Esophagus muscularis mucosa (tissue), 4 donors: ENCODE measurements at regions not wholly inside any gene's neighbourhood (a gene's known extent, or its start where the extent isn't known, plus 50 kb on each side); places are given as distances from the start of the nearest gene placed in this dataset.

Experiments
- DNase-seq: peaks from one replicate; pipeline ENCODE4 v3.0.0-alpha.2; 2017; ENCODE audit errors: extremely low spot score
- H3K27ac ChIP-seq, 4 donors: fragments of 200-600 bp; sonication (generic); replicated peaks in 1 of 4; 1 replicate in 3 of 4; 2 replicates in 1 of 4; pipeline ENCODE4 v1.5.1; 2016 to 2019; ENCODE audit warnings: mild to moderate bottlenecking in 1 of 4
- H3K27me3 ChIP-seq, 4 donors: fragments of 200-600 bp; sonication (generic); one replicate each; pipeline versions ENCODE4 v1.5.1 to v1.6.0; 2016 to 2019
- H3K36me3 ChIP-seq, 4 donors: fragments of 200-600 bp; sonication (generic); one replicate each; pipeline ENCODE4 v1.5.1; 2016 to 2019
- H3K4me1 ChIP-seq, 4 donors: fragments of 200-600 bp; sonication (generic); one replicate each; pipeline ENCODE4 v1.5.1; 2016 to 2019
- H3K4me3 ChIP-seq, 4 donors: fragments of 200-600 bp; sonication (generic); 1 replicate in 2 of 4; 2 replicates in 2 of 4; pipeline ENCODE4 v1.5.1; 2016 to 2019; ENCODE audit warnings: mild to moderate bottlenecking in 4 of 4, moderate library complexity in 1 of 4
- H3K9me3 ChIP-seq, 4 donors: fragments of 200-600 bp; sonication (generic); 1 replicate in 3 of 4; 2 replicates in 1 of 4; pipeline ENCODE4 v1.5.1; 2016 to 2019
- EP300 ChIP-seq: sonication (generic); formaldehyde crosslinking; IDR thresholded peaks from one replicate; pipeline ENCODE4 v1.6.1; 2017; ENCODE audit warnings: antibody characterized with exemption
- POLR2A ChIP-seq: fragments of 450-650 bp; IDR thresholded peaks from one replicate; pipeline ENCODE4 v1.6.1; 2017; ENCODE audit warnings: antibody characterized with exemption, moderate library complexity, mild to moderate bottlenecking, low read depth
- POLR2AphosphoS5 ChIP-seq, 2 donors: sonication (generic); formaldehyde crosslinking; IDR thresholded peaks; one replicate each; pipeline ENCODE4 v1.6.1; 2017; ENCODE audit warnings: antibody characterized with exemption in 2 of 2
- WGBS: methylation state at CpG from one replicate; pipeline ENCODE4 v1.1.5; 2018; 5-methylcytosine and 5-hydroxymethylcytosine counted together
- intact Hi-C: fragments of 100-400 bp; cut with DNase I; formaldehyde crosslinking; loops from one replicate; pipeline ENCODE4 v1.15.1; 2023
- TF ChIP-seq, protein P1 (sequence below), 3 experiments: fragments of 200-600 bp in 2 of 3; fragments of 450-650 bp in 1 of 3; sonication (generic) in 2 of 3; IDR thresholded peaks; one replicate each; pipeline ENCODE4 v1.5.1; 2017 to 2019; ENCODE audit warnings: antibody characterized with exemption in 3 of 3, mild to moderate bottlenecking in 2 of 3, moderate library complexity in 1 of 3

DNA sequence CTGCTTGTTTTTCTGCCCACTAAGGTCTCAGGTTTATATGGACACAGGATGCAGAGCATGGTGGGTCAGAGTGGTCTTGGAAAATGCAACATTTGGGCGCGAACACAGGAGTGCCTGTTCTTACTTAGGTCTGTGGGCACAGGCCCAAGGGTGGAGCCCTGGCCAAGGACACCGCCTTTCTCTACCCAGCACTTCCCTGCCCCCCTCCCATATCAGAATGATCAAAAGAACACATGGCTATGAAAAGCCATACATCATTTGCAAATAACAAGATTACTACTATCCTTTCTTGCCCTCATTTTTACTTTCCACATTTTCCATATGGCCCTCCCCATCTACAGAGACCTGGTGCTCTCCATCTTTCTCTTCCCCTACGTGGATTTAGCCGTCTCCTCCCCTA is 162.2 kb downstream of the ENC1 start:
- H3K9me3 ChIP-seq = no peaks in the 10 kb centered on the region
- H3K27me3 ChIP-seq = no peaks in the 10 kb centered on the region
- TF ChIP-seq, protein P1, sequence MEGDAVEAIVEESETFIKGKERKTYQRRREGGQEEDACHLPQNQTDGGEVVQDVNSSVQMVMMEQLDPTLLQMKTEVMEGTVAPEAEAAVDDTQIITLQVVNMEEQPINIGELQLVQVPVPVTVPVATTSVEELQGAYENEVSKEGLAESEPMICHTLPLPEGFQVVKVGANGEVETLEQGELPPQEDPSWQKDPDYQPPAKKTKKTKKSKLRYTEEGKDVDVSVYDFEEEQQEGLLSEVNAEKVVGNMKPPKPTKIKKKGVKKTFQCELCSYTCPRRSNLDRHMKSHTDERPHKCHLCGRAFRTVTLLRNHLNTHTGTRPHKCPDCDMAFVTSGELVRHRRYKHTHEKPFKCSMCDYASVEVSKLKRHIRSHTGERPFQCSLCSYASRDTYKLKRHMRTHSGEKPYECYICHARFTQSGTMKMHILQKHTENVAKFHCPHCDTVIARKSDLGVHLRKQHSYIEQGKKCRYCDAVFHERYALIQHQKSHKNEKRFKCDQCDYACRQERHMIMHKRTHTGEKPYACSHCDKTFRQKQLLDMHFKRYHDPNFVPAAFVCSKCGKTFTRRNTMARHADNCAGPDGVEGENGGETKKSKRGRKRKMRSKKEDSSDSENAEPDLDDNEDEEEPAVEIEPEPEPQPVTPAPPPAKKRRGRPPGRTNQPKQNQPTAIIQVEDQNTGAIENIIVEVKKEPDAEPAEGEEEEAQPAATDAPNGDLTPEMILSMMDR (IDR thresholded peaks at IDR 0.05) = no peak
- TF ChIP-seq POLR2A = no peak
- DNase-seq = no peak
- H3K27ac ChIP-seq = no peak overlapping the region
- H3K4me1 ChIP-seq = no peaks in the 10 kb centered on the region
- no peak overlapping the region for H3K4me3 ChIP-seq
- whole genome bisulfite sequencing = 88% methylated on average over 5 of the region's 5 CpGs
- no peaks in the 10 kb centered on the region for H3K36me3 ChIP-seq
- intact Hi-C loops = no loop called here

DNA sequence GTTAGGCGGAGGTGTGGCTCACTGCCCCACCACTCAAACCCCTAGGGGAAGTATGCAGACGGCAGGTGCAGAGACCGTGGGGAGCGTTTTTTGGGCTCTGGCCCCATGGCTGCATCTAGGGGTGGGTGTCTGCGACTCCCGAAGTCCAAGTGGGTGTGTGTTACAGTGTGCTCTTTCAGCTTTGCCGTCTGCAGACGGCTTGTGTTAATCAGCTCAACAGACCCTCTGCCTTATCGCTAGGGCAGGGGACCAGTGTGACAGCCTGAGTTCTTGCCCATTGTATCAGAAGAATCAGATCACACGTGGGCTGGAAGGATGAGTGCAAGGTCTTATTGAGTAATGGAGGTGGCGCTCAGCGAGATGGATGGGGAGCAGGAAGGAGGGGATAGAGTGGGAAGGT is 162.8 kb downstream of the ENC1 start:
- H3K9me3 ChIP-seq = no peaks in the 10 kb centered on the region
- no peaks in the 10 kb centered on the region for H3K27me3 ChIP-seq
- 93% methylated on average over 12 of the region's 12 CpGs for WGBS
- DNase-seq = no peak
- intact Hi-C loops = no loop called here
- H3K27ac ChIP-seq = no peak overlapping the region
- no peaks in the 10 kb centered on the region for H3K4me1 ChIP-seq
- no peak overlapping the region for H3K4me3 ChIP-seq
- TF ChIP-seq, protein P1 (IDR thresholded peaks at IDR 0.05) = no peak
- no peak for TF ChIP-seq EP300
- TF ChIP-seq POLR2A = no peak
- no peak for TF ChIP-seq POLR2AphosphoS5 (IDR thresholded peaks at IDR 0.05)
- no peaks in the 10 kb centered on the region for H3K36me3 ChIP-seq

DNA sequence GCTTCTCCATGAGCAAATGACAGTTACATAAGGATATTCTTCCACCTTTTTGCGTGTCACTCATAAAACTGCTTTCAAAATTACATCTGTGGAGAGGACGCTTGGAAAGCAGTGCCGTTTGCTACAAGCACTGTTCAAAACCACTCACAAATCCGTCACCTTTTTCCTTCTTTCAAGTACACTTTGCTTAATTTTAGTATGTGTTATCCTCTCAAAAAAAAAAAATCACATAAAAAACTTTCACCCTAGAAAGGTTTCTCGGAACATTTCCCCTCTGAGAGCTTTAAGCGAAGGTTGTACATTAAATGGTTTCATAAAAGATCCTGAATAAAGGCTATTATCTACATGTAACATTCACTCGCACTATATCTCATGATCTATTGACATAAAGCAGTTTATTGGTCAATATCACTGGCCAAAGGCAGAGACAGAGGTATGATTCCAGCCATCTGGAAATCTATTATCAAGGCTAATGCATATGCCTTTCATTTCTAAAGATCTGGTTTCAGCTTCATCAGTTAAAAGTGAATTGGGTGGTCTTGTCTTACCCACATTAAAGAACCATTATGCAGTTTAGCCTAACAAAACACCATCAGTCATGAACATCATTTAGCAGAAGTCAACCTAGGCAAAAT is 163.6 kb downstream of the ENC1 start:
- Histone ChIP-seq H3K36me3 (no peaks in the 10 kb centered on the region), H3K9me3 (no peaks in the 10 kb centered on the region), H3K27ac (no peak overlapping the region), H3K4me1 (no peaks in the 10 kb centered on the region), H3K27me3 (no peaks in the 10 kb centered on the region), H3K4me3 (no peak overlapping the region)
- whole genome bisulfite sequencing = 92% methylated on average over 7 of the region's 7 CpGs
- intact Hi-C loops = no loop called here
- DNase-seq = no peak
- no peak for TF ChIP-seq EP300
- TF ChIP-seq POLR2AphosphoS5 (IDR thresholded peaks at IDR 0.05) = no peak
- TF ChIP-seq, protein P1 (IDR thresholded peaks at IDR 0.05) = no peak
- no peak for TF ChIP-seq POLR2A

DNA sequence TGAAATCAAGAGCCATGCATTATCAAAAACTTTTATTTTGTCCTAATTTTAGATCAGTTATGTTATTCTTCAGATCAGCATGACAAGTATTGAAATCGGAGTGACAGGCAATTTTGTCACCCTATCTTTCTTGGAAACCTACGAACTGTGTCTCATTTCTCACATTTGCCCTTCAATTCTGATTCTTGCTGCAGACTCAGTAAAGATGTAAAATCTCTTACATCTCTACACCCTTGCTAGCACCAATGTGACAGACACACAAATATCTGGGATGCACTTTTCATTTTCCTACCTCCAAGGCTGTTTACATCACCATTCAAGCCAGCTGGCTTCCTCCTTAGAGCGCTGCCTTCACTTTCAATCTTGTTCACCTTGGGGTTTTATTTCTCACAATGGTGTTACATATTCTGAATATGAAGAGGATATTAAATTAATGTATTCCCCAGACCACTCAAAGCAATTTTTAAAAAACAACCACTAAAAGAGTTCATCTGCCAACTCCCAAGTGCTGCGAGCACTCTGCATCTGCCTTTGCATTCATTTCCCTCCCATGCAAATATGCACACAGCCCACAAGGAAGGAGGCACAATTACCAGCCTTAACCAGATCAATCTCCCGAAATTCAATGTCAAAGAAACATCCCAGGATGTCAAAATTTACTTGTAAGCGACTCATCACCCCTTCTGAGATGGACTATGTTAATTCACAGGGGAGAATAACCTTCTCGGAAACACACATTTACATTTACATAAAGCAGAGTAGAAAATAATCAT is 164.3 kb downstream of the ENC1 start:
- intact Hi-C loops = no loop called here
- H3K36me3 ChIP-seq = no peaks in the 10 kb centered on the region
- WGBS = 83% methylated on average over 7 of the region's 7 CpGs

More for the DNA sequence above, 164.3 kb downstream of the ENC1 start:
- Histone ChIP-seq H3K4me3 (no peak overlapping the region), H3K27me3 (no peaks in the 10 kb centered on the region), H3K4me1 (no peaks in the 10 kb centered on the region), H3K9me3 (no peaks in the 10 kb centered on the region), H3K27ac (no peak overlapping the region)
- no peak for DNase-seq
- TF ChIP-seq POLR2A = no peak
- TF ChIP-seq EP300 = no peak
- TF ChIP-seq, protein P1 (IDR thresholded peaks at IDR 0.05) = no peak
- no peak for TF ChIP-seq POLR2AphosphoS5 (IDR thresholded peaks at IDR 0.05)
